Epithelial cell of prostate (primary cell): ENCODE measurements at regions not wholly inside any gene's neighbourhood (a gene's known extent, or its start where the extent isn't known, plus 50 kb on each side); places are given as distances from the start of the nearest gene placed in this dataset.
"Not testable (repeated sequence)": the region's sequence is repeated elsewhere in the genome, so short reads cannot be mapped to it uniquely, and the experiment has no call there.

Experiments used
- DNase-seq: peaks from one replicate; pipeline ENCODE4 v3.0.0-alpha.2; 2011; ENCODE audit warnings: low read depth, low spot score
- H3K27ac ChIP-seq: fragments of 450-650 bp; 2 replicates; pipeline ENCODE4 v1.5.1; 2017; ENCODE audit warnings: mild to moderate bottlenecking

- DNase-seq, H3K27ac ChIP-seq: not testable (repeated sequence)
These were observed 1756.7 kb upstream of the DEFB115 start for GRCh38 chr20:29500738-29501137.

GRCh38 chr20:29514634-29515033 lies 1742.8 kb upstream of the DEFB115 start:
- not testable (repeated sequence) for H3K27ac ChIP-seq, DNase-seq

- DNase-seq, result not testable (repeated sequence)
These were observed 1740.6 kb upstream of the DEFB115 start for GRCh38 chr20:29516847-29517246.

GRCh38 chr20:29519610-29520241 lies 1737.7 kb upstream of the DEFB115 start:
- not testable (repeated sequence) for DNase-seq

More at GRCh38 chr20:29516847-29517246, 1740.6 kb upstream of the DEFB115 start:
- H3K27ac ChIP-seq, result not testable (repeated sequence)

GRCh38 chr20:29533566-29534177 lies 1723.8 kb upstream of the DEFB115 start:
- not testable (repeated sequence) for H3K27ac ChIP-seq, DNase-seq

More at GRCh38 chr20:29519610-29520241, 1737.7 kb upstream of the DEFB115 start:
- not testable (repeated sequence) for H3K27ac ChIP-seq

- not testable (repeated sequence) for DNase-seq, H3K27ac ChIP-seq
These were observed 1690.4 kb upstream of the DEFB115 start for GRCh38 chr20:29566901-29567635.

GRCh38 chr20:29567671-29568070 lies 1689.8 kb upstream of the DEFB115 start:
- not testable (repeated sequence) for DNase-seq, H3K27ac ChIP-seq

GRCh38 chr20:29570126-29570525 lies 1687.3 kb upstream of the DEFB115 start:
- DNase-seq, H3K27ac ChIP-seq: not testable (repeated sequence)

- H3K27ac ChIP-seq, result not testable (repeated sequence)
These were observed 1667.9 kb upstream of the DEFB115 start for GRCh38 chr20:29589530-29589929.

GRCh38 chr20:29604163-29604562 lies 1653.3 kb upstream of the DEFB115 start:
- H3K27ac ChIP-seq, DNase-seq: not testable (repeated sequence)

More at GRCh38 chr20:29589530-29589929, 1667.9 kb upstream of the DEFB115 start:
- DNase-seq, result not testable (repeated sequence)

- DNase-seq, H3K27ac ChIP-seq: not testable (repeated sequence)
These were observed 1651.3 kb upstream of the DEFB115 start for GRCh38 chr20:29606171-29606570.

GRCh38 chr20:29629395-29629794 lies 1628.1 kb upstream of the DEFB115 start:
- DNase-seq, H3K27ac ChIP-seq: not testable (repeated sequence)
